ENCODE measurements at regions not wholly inside any gene's neighbourhood (a gene's known extent, or its start where the extent isn't known, plus 50 kb on each side); places are given as distances from the start of the nearest gene placed in this dataset.
"Not testable (repeated sequence)": the region's sequence is repeated elsewhere in the genome, so short reads cannot be mapped to it uniquely, and the experiment has no call there.

DNA sequence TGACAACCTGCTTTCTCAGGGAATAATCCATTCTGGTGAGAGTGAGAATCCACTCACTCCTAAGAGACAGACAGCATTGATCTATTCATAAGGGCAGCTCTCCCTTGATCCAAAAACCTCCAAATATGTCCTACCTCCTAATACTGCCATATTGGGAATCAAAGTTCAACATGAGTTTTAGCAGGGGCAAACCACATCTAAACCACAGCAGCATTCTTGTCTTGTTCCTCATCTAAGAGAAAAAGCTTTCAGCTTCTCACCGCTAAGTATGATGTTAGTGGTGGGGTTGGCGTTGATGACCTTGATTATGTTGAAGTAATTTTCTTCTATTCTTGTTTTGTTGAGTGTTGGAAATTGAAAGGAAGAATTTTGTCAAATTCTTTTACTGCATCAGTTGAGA, 69.6 kb downstream of the SERTM2 start:
- DNase-seq: no peak
- in situ Hi-C loops (cut with MboI; ENCODE audit: low pct_unique_long_range_greater_than_20kb, low sequenced_read_pairs): no loop called here

DNA sequence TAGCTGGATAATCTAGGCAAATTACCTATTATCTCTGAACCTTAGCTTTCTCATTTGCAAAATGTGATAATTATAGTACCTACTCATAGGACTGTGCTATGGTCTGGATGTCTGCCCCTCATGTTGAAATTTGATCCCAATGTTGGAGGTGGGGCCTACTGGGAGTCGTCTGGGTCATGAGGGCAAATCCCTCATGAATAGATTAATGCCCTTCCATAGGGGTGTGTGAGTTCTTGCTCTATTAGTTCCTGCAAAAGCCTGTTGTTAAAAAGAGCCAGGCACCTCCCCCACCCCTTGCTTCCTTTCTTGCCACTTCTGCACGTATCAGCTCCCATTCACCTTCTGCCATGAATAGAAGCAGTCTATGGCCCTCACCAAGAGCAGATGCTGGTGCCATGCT, 73.9 kb downstream of the SERTM2 start:
- no peak for DNase-seq
- in situ Hi-C loops (cut with MboI; ENCODE audit: low pct_unique_long_range_greater_than_20kb, low sequenced_read_pairs): no loop called here

DNA sequence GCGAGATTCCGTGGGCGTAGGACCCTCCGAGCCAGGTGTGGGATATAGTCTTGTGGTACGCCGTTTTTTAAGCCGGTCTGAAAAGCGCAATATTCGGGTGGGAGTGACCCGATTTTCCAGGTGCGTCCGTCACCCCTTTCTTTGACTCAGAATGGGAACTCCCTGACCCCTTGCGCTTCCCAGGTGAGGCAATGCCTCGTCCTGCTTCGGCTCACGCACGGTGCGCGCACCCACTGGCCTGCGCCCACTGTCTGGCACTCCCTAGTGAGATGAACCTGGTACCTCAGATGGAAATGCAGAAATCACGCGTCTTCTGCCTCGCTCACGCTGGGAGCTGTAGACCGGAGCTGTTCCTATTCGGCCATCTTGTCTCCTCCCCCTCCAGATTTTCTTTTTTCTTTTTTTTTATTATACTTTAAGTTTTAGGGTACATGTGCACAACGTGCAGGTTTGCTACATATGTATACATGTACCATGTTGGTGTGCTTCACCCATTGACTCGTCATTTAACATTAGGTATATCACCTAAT, 83.0 kb downstream of the SERTM2 start:
- DNase-seq; in situ Hi-C loops (cut with MboI; ENCODE audit: low pct_unique_long_range_greater_than_20kb, low sequenced_read_pairs): not testable (repeated sequence)

DNA sequence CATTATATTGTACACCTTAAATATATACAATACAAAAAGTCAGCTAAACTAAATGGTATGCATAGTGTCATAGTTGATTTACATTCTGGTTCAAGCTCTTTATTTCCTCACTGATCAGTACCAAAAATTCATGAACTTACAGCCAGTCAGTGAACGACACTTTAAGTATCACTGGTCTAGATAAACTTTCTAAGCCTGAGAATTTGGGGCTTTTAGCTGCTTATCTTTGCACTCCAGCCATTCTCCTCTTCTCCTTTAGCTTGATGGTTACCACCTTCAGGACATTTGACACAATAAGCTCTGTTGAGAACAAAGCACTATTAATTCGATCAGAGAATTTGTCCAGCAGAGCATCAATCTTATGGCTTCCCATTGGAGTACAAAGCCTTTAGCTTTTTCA, 83.0 kb upstream of the ALG13 start:
- no peak for DNase-seq
- in situ Hi-C loops (cut with MboI; ENCODE audit: low pct_unique_long_range_greater_than_20kb, low sequenced_read_pairs): no loop called here

DNA sequence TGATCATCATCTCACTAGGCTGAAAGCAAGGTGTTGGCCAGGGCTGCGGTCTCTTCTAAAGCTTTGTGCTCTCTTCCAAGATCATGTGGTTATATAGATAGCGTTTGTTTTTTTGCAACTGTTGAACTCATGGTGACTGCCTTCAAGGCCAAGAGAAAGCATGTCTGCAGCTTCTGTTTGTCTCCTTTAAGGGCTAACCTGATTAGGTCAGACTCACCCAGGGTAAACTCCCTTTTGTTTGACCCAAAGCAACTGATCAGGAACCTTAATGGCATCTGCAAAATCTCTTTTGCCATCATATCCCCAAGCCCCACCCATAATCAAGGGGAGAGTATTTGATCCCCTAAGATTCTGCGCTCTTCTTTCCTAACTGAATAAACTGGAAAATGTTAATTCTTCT, 72.2 kb upstream of the ALG13 start:
- in situ Hi-C loops (cut with MboI; ENCODE audit: low pct_unique_long_range_greater_than_20kb, low sequenced_read_pairs): no loop called here
- no peak for DNase-seq

DNA sequence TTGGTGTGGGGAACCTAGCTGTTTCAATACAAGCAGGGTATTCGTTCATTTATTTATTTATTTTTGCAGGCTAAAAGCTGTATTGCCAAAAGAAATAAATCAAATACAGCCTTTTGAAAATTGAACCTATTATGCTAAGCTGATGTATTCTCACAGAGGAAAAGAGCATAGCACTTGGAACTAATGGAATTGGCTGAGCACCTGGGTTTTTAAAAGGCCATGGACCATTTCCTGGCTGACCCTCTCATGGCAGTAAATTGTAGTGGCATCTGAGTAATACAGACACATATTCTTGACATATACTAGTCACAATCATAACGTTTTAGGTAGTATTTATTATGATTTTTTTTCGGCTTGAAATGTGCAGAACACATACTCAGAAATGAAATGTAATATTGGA, 71.8 kb upstream of the ALG13 start:
- no peak for DNase-seq
- in situ Hi-C loops (cut with MboI; ENCODE audit: low pct_unique_long_range_greater_than_20kb, low sequenced_read_pairs): no loop called here

DNA sequence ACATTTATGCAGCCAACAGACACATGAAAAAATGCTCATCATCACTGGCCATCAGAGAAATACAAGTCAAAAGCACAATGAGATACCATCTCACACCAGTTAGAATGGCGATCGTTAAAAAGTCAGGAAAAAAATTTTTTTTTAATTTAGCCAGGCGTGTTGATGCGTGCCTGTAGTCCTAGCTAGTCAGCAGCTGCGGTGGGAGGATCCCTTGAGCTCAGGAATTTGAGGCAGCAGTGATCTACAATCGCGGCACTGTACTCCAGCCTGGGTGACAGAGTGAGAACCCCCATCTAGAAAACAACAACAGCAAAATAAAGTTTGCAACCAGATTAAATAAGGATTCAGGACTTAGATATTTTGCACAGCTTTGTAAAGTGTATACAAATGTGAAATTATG, 65.7 kb upstream of the ALG13 start:
- in situ Hi-C loops (cut with MboI; ENCODE audit: low pct_unique_long_range_greater_than_20kb, low sequenced_read_pairs): no loop called here

DNA sequence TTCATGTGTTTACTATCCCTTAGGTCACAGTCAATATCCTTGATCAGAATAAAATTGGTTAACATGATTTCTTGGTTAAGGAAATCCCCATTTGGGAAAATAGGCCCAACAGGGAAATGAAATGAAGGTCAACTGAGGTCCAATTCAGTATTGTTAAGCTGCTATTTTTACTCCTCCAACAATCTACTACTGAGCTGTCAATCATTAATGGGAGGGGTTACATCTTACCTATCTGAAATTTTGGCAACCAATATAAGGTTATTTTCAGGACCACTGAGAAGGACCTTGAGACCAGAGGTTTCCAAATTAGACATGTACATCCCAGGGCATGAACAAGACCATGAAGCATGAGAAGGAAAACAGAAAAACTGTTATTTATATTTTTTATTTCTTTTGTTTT, 64.2 kb upstream of the ALG13 start:
- in situ Hi-C loops (cut with MboI; ENCODE audit: low pct_unique_long_range_greater_than_20kb, low sequenced_read_pairs): no loop called here
- DNase-seq: no peak

More for the DNA sequence above, 65.7 kb upstream of the ALG13 start:
- no peak for DNase-seq

DNA sequence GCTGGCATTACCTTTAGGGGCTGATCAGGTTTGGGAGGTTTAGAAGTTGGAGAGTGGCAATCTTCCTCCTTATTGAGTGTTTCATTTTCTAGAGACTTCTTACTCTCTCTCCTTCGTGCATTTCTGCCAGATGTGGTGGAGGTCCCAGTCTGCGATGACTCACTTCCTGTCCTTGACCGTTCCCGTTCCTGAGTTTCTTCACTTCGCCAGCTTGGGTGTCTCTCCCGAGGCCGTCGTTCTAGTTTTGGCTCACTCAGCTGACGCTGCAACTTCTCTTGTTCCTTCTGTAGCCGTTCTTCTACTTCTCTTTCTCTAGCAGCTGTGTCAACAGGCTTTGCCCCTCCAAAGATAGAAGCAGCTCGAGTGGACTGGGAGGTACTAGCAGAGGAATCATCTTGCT, 60.9 kb upstream of the ALG13 start:
- in situ Hi-C loops (cut with MboI; ENCODE audit: low pct_unique_long_range_greater_than_20kb, low sequenced_read_pairs): not testable (repeated sequence)
- peak; percentile 71 for DNase-seq

DNA sequence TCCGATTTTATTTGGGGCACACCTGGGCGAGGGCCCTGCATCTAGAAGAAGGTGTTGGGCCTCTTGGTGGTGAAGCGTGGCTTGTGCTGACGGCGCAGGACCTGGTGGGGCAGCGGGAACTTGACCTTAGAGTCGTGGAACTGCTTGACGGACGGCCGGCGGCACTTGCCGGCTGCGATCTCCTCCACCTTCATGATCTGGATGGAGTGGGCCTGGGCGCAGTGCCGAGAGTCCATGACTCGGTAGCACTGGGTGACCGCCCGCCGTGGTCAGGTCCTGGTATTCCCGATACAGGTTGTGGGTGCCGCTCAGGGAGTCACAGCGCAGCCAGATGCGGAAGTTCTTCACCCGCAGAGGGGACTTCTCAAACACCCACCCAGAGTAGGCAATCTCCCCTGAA, 56.8 kb upstream of the ALG13 start:
- DNase-seq: no peak
- in situ Hi-C loops (cut with MboI; ENCODE audit: low pct_unique_long_range_greater_than_20kb, low sequenced_read_pairs): no loop called here

DNA sequence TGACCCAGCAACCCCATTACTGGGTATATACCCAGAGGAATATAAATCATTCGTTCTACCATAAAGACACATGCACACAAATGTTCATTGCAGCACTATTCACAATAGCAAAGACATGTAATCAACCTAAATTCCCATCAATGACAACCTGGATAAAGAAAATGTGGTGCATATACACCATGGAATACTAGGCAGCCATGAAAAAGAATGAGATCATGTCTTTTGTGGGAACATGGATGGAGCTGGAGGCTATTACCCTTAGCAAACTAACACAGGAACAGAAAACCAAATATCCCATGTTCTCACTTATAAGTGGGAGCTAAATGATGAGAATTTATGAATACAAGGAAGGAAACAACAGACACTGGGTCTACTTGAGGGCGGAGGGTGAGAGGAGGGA, 53.7 kb upstream of the ALG13 start:
- DNase-seq; in situ Hi-C loops (cut with MboI; ENCODE audit: low pct_unique_long_range_greater_than_20kb, low sequenced_read_pairs): not testable (repeated sequence)

Data from KBM-7 (cell line).